ENCODE measurements at regions not wholly inside any gene's neighbourhood (a gene's known extent, or its start where the extent isn't known, plus 50 kb on each side); places are given as distances from the start of the nearest gene placed in this dataset.

DNA sequence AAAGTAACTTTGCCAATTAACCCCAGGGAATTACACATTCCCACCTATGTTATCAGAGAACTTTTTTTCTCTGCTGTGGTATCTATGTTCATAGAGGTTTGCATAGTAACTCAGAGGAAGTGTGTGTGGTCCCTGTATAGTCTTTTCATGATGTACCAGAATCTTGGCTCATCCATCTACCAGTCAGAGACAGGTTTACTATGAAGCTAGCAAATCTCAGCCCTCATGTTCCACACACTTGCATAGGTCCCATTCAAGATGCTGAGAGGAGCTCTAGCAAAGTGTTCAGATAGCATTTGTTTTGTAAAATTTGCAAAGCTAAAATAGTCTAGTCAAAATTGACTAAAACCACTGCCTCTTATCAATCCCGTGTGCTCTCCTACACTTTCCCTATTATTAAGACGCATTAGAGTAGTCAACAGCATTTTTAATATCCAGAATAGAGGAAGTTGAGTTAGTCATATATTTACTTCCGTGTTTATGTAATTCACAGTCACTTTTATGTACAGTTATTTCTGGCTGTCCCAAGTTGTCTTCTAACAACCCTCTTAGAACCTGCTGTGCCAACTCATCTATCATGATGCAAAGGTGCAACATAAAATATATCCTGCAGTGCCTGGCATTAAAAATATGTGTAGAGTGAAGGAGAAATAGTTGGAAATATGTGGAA is 184.2 kb downstream of the FAM76B start:
- Histone ChIP-seq H3K27ac (ENCODE audit: low read length) (no peak overlapping the region), H3K9me3 (ENCODE audit: control insufficient read depth, low read depth, low read length) (no peaks in the 10 kb centered on the region), H3K36me3 (ENCODE audit: control insufficient read depth, insufficient read depth, low read length) (no peaks in the 10 kb centered on the region), H3K4me3 (ENCODE audit: low read length) (no peak overlapping the region), H3K27me3 (ENCODE audit: control insufficient read depth, insufficient read depth, low read length) (no peaks in the 10 kb centered on the region), H3K4me1 (ENCODE audit: control insufficient read depth, insufficient read depth, low read length) (no peaks in the 10 kb centered on the region)
- DNase-seq = no peak
- WGBS (ENCODE audit: insufficient coverage, low lambda C conversion rate) = 81% methylated on average over 3 of the region's 3 CpGs

DNA sequence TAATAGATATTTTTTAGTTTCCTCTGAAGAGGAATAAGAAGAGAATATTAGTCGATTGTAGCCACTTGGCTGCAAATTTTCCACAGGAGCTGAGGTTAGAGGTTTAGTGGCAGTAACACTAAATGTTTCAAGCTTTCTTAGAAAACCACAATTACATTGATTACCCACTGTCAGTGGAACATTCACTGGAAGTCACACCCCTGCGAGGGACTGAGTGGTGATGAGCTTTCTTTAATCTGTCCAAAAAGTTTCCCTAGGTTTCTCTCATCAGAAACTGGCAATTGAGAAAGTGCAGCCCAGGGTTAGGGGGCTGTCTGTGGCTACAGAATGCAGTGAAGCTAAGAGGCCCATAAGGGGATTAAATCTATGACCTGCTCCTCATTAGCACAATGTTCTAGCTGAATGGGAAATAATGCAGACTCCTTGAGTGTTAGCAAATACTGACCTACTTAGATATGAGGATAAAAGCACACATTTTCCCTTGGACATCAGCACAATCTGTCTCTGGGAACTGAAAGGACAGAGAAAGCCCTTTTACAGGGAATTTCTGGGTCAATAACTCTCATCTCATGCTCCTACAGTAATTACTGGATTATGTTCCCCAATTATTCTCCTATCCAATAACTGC is 189.5 kb downstream of the FAM76B start:
- no CpG with 5 or more reads among the region's 2 CpGs for WGBS (ENCODE audit: insufficient coverage, low lambda C conversion rate)
- Histone ChIP-seq H3K4me1 (ENCODE audit: control insufficient read depth, insufficient read depth, low read length) (peaks cover 9% of the 10 kb centered on the region), H3K9me3 (ENCODE audit: control insufficient read depth, low read depth, low read length) (no peaks in the 10 kb centered on the region), H3K27me3 (ENCODE audit: control insufficient read depth, insufficient read depth, low read length) (no peaks in the 10 kb centered on the region), H3K4me3 (ENCODE audit: low read length) (no peak overlapping the region), H3K36me3 (ENCODE audit: control insufficient read depth, insufficient read depth, low read length) (no peaks in the 10 kb centered on the region), H3K27ac (ENCODE audit: low read length) (no peak overlapping the region)
- no peak for DNase-seq

DNA sequence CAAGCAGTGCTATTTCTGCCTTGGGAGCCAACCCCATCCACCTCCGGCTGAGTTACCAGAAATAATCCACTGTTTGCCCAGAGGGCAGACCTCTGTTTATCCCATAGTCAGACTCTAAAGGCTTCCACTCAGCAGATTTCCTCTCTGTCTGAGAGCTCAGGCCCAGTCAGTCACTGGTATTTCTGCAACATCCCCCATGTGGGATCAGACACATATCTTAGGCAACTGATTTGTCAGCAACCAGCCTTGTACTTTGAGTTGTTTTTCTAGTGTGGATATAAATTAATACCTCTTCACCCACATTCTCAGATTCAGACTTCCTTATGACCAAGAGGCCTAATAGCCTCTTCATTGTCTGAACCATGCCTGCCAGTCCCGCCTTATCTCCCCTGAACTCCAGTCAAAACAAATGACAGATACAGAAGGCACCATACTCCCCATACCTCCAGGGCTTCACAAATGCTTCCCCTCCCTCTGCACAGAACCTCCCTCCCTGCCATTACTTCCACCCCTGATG is 193.6 kb downstream of the FAM76B start:
- H3K4me3 ChIP-seq (ENCODE audit: low read length) = no peak overlapping the region
- H3K27me3 ChIP-seq (ENCODE audit: control insufficient read depth, insufficient read depth, low read length) = no peaks in the 10 kb centered on the region
- no peaks in the 10 kb centered on the region for H3K9me3 ChIP-seq (ENCODE audit: control insufficient read depth, low read depth, low read length)
- H3K27ac ChIP-seq (ENCODE audit: low read length) = peak overlapping the region; percentile 74
- H3K36me3 ChIP-seq (ENCODE audit: control insufficient read depth, insufficient read depth, low read length) = no peaks in the 10 kb centered on the region
- WGBS (ENCODE audit: insufficient coverage, low lambda C conversion rate) = no CpG with 5 or more reads among the region's 2 CpGs
- peak; percentile 65 to 80 for DNase-seq
- peaks cover 9% of the 10 kb centered on the region for H3K4me1 ChIP-seq (ENCODE audit: control insufficient read depth, insufficient read depth, low read length)

DNA sequence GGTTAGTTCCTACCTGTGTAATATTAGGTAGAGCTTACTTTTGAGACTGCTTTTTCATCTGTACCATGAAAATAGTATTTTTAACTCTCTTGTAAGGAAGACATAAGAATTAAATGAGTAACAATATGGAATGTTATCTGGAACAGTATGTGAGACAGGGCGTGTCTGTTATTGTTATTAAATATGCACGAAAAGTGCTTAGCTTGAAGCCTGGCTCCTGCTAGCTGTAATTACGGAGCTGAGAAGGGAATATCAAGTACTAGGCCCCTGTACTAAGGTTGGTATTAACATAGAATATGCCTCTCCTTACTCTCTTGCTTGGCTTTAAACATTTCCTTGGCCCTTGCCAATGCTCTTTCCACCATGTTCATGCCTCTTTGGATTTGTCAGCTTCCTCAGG is 194.0 kb downstream of the FAM76B start:
- no peaks in the 10 kb centered on the region for H3K9me3 ChIP-seq (ENCODE audit: control insufficient read depth, low read depth, low read length)
- no peaks in the 10 kb centered on the region for H3K27me3 ChIP-seq (ENCODE audit: control insufficient read depth, insufficient read depth, low read length)
- DNase-seq = no peak
- peaks cover 9% of the 10 kb centered on the region for H3K4me1 ChIP-seq (ENCODE audit: control insufficient read depth, insufficient read depth, low read length)
- H3K27ac ChIP-seq (ENCODE audit: low read length) = peak overlapping the region; percentile 74
- WGBS (ENCODE audit: insufficient coverage, low lambda C conversion rate) = no CpG with 5 or more reads among the region's 3 CpGs
- H3K4me3 ChIP-seq (ENCODE audit: low read length) = no peak overlapping the region
- no peaks in the 10 kb centered on the region for H3K36me3 ChIP-seq (ENCODE audit: control insufficient read depth, insufficient read depth, low read length)

DNA sequence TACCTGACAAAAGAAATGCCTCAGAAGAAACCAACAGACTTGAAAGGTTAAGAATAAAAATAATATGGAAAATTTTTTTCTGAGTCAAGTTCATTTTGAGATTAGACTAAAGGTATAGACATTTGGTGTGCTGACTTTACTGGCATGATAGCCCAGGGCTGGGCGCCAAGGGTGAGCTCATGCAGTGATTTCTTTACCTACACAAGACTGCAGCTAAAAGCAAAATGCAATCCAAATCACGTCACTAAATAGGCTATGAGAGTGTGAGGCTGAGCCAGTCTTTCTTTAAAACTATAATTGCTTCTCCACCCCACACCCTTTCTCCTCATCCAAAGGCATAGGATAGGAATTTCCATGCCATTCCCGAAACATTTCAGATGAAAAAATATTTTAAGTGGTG is 196.5 kb downstream of the FAM76B start:
- Histone ChIP-seq H3K9me3 (ENCODE audit: control insufficient read depth, low read depth, low read length) (no peaks in the 10 kb centered on the region), H3K4me3 (ENCODE audit: low read length) (no peak overlapping the region), H3K4me1 (ENCODE audit: control insufficient read depth, insufficient read depth, low read length) (peaks cover 9% of the 10 kb centered on the region), H3K27ac (ENCODE audit: low read length) (no peak overlapping the region), H3K27me3 (ENCODE audit: control insufficient read depth, insufficient read depth, low read length) (no peaks in the 10 kb centered on the region), H3K36me3 (ENCODE audit: control insufficient read depth, insufficient read depth, low read length) (no peaks in the 10 kb centered on the region)
- WGBS (ENCODE audit: insufficient coverage, low lambda C conversion rate) = 100% methylated on average over 1 of the region's 3 CpGs
- no peak for DNase-seq

DNA sequence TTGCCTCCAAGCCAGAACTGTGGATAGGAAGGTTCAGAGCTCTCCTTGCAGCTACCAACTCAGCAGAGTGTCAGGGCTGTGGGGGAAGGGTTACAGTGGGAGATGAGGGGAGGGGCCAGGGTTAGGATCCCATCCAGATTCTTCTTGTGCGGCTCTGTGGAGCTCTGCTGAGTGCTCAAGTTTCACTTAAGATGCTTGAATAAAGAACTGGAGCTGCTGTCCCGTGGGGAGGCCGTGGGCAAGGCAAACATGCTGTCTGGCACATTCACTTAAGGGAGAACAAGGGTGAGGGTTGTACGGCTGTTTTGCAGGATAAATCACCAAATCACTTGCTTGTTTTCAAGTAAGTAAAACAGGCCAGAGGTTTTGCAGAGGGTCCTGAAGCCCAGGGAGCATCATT is 197.1 kb downstream of the FAM76B start:
- no peak overlapping the region for H3K4me3 ChIP-seq (ENCODE audit: low read length)
- no peaks in the 10 kb centered on the region for H3K36me3 ChIP-seq (ENCODE audit: control insufficient read depth, insufficient read depth, low read length)
- no peaks in the 10 kb centered on the region for H3K9me3 ChIP-seq (ENCODE audit: control insufficient read depth, low read depth, low read length)
- no peak overlapping the region for H3K27ac ChIP-seq (ENCODE audit: low read length)
- WGBS (ENCODE audit: insufficient coverage, low lambda C conversion rate) = no CpG with 5 or more reads among the region's 4 CpGs
- H3K4me1 ChIP-seq (ENCODE audit: control insufficient read depth, insufficient read depth, low read length) = peaks cover 9% of the 10 kb centered on the region
- no peaks in the 10 kb centered on the region for H3K27me3 ChIP-seq (ENCODE audit: control insufficient read depth, insufficient read depth, low read length)
- DNase-seq = no peak

DNA sequence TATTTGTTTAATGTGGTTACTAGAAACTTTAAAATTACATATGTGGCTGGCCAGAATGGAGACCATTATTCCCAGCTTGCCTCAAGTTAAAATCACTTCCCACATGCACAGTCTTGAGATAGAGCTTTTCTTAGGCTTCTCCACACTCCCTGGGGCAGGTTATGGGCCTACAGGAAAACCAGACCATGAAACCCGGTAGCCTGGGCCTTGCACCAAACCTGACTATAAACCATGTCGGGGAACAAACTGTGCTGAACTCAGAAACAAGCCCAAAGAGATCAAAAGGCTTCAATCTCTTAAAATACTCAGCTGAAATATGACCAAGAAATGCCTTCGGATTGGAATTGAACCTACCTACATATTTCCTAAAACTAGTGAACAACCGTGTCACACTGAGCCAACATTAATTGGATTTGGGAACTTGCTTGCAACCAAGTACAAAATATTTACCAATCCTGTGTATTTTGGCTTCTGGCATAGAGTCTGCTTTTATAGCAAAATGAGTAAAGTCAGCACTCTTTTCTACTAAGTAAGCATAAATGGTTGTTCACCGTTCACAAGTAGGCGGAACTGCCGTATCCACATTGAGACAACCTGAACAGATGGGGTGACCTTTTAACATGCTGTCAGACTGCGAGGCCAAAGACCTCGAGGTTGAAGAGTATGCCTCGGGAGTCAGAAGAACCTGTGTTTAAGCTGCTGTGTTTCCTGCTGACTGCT is 199.5 kb downstream of the FAM76B start:
- DNase-seq = peak; percentile 14
- WGBS (ENCODE audit: insufficient coverage, low lambda C conversion rate) = 100% methylated on average over 2 of the region's 10 CpGs
- Histone ChIP-seq H3K4me1 (ENCODE audit: control insufficient read depth, insufficient read depth, low read length) (no peaks in the 10 kb centered on the region), H3K9me3 (ENCODE audit: control insufficient read depth, low read depth, low read length) (no peaks in the 10 kb centered on the region), H3K4me3 (ENCODE audit: low read length) (no peak overlapping the region), H3K36me3 (ENCODE audit: control insufficient read depth, insufficient read depth, low read length) (no peaks in the 10 kb centered on the region), H3K27ac (ENCODE audit: low read length) (no peak overlapping the region), H3K27me3 (ENCODE audit: control insufficient read depth, insufficient read depth, low read length) (no peaks in the 10 kb centered on the region)

DNA sequence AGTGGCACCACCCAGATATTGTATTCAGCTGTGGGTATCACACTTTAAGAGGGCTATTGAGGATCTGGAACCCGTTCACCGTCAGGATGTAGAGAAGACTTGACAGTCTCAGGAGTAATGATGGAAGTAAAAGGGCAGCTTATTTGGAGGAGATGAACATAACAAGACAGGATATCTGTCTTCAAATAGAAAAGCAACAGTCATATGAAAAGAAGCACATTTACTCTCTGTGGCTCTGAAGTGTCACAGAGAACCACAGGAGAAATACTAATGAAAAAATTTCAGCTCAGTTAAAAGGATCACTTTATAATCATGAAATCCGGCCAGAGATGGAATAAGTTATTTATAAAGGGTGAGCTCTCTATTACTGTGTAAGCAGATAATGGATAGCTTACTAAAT is 200.8 kb downstream of the FAM76B start:
- H3K9me3 ChIP-seq (ENCODE audit: control insufficient read depth, low read depth, low read length) = no peaks in the 10 kb centered on the region
- H3K36me3 ChIP-seq (ENCODE audit: control insufficient read depth, insufficient read depth, low read length) = no peaks in the 10 kb centered on the region
- no peaks in the 10 kb centered on the region for H3K4me1 ChIP-seq (ENCODE audit: control insufficient read depth, insufficient read depth, low read length)
- H3K27me3 ChIP-seq (ENCODE audit: control insufficient read depth, insufficient read depth, low read length) = no peaks in the 10 kb centered on the region
- no CpG with 5 or more reads among the region's 3 CpGs for WGBS (ENCODE audit: insufficient coverage, low lambda C conversion rate)
- no peak overlapping the region for H3K27ac ChIP-seq (ENCODE audit: low read length)
- H3K4me3 ChIP-seq (ENCODE audit: low read length) = no peak overlapping the region
- DNase-seq = no peak

DNA sequence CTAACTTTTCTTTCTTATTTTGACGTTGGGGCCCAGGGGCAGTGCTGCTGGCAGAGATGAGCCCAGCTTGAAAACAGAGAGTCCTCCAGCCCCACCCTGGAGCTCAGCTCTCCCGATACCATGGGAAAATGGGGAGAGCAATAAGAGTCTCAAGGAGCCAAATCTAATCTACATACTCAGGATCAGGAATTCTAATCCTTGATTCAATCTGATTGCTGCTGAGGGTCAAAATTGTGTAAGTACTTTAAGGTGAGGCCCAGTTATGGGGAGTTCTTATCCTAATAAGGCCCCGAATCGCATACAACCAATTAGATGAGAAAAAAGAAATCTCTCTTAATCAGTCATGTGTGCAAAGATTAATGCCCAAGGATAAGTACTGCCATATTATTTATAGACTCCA is 202.9 kb downstream of the FAM76B start:
- WGBS (ENCODE audit: insufficient coverage, low lambda C conversion rate) = 83% methylated on average over 1 of the region's 4 CpGs
- no peak overlapping the region for H3K27ac ChIP-seq (ENCODE audit: low read length)
- H3K27me3 ChIP-seq (ENCODE audit: control insufficient read depth, insufficient read depth, low read length) = no peaks in the 10 kb centered on the region
- H3K4me3 ChIP-seq (ENCODE audit: low read length) = no peak overlapping the region
- no peaks in the 10 kb centered on the region for H3K36me3 ChIP-seq (ENCODE audit: control insufficient read depth, insufficient read depth, low read length)
- no peaks in the 10 kb centered on the region for H3K9me3 ChIP-seq (ENCODE audit: control insufficient read depth, low read depth, low read length)
- DNase-seq = no peak
- no peaks in the 10 kb centered on the region for H3K4me1 ChIP-seq (ENCODE audit: control insufficient read depth, insufficient read depth, low read length)

DNA sequence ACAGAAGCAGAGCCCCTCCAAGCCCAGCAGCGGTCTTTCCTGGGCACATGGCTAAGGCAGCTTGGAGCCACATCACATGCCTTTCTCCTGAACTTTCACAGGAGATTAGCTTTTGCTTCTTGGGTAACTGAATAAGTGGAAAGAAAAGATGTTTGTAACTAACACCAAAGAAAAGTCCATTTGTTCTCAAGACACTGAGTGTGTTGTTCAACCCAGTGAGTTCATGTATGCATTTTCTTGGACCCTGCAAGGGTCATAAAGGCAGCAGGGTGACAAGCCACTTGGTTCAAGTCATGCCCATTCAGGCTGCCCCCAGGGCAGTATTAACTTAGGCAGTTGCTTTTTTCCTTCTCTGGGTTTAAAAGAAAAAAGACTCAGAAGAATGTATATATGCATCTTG is 203.4 kb downstream of the FAM76B start:
- no CpG with 5 or more reads among the region's 1 CpG for WGBS (ENCODE audit: insufficient coverage, low lambda C conversion rate)
- no peaks in the 10 kb centered on the region for H3K9me3 ChIP-seq (ENCODE audit: control insufficient read depth, low read depth, low read length)
- H3K27me3 ChIP-seq (ENCODE audit: control insufficient read depth, insufficient read depth, low read length) = no peaks in the 10 kb centered on the region
- no peak for DNase-seq
- H3K4me3 ChIP-seq (ENCODE audit: low read length) = no peak overlapping the region
- no peak overlapping the region for H3K27ac ChIP-seq (ENCODE audit: low read length)
- no peaks in the 10 kb centered on the region for H3K36me3 ChIP-seq (ENCODE audit: control insufficient read depth, insufficient read depth, low read length)
- no peaks in the 10 kb centered on the region for H3K4me1 ChIP-seq (ENCODE audit: control insufficient read depth, insufficient read depth, low read length)

Measured in large intestine (tissue), 3 donors.